Neural crest cell (in vitro differentiated cells): ENCODE measurements at regions not wholly inside any gene's neighbourhood (a gene's known extent, or its start where the extent isn't known, plus 50 kb on each side); places are given as distances from the start of the nearest gene placed in this dataset.
A peak's percentile ranks its signal among the peaks of the same experiment; 100 is the strongest.

Experiments
- DNase-seq: peaks from one replicate; pipeline ENCODE4 v3.0.0; 2021; ENCODE audit warnings: low read depth, mixed read lengths, low spot score
- H3K27ac Mint-ChIP-seq: one replicate; pipeline ENCODE4 v1.8.0; 2021; ENCODE audit warnings: mild to moderate bottlenecking, mixed read lengths; ENCODE audit not compliant: unreplicated experiment
- H3K27me3 Mint-ChIP-seq: 2 replicates; pipeline ENCODE4 v1.8.0; 2021; ENCODE audit warnings: low read depth, mild to moderate bottlenecking, mixed read lengths
- H3K36me3 Mint-ChIP-seq: 2 replicates; pipeline ENCODE4 v1.8.0; 2021; ENCODE audit warnings: low read depth, mild to moderate bottlenecking, mixed read lengths
- H3K4me1 Mint-ChIP-seq: 2 replicates; pipeline ENCODE4 v1.8.0; 2021; ENCODE audit warnings: mixed read lengths
- H3K4me3 Mint-ChIP-seq: one replicate; pipeline ENCODE4 v1.8.0; 2021; ENCODE audit warnings: mild to moderate bottlenecking, mixed read lengths
- H3K9me3 Mint-ChIP-seq: 2 replicates; pipeline ENCODE4 v1.8.0; 2021; ENCODE audit warnings: mixed read lengths
- TF ChIP-seq, protein P1 (sequence below): fragments of 200-600 bp; sonication (generic); conservative IDR thresholded peaks from 2 replicates; pipeline ENCODE4 v1.5.0; 2021; ENCODE audit warnings: antibody characterized with exemption, mild to moderate bottlenecking

DNA sequence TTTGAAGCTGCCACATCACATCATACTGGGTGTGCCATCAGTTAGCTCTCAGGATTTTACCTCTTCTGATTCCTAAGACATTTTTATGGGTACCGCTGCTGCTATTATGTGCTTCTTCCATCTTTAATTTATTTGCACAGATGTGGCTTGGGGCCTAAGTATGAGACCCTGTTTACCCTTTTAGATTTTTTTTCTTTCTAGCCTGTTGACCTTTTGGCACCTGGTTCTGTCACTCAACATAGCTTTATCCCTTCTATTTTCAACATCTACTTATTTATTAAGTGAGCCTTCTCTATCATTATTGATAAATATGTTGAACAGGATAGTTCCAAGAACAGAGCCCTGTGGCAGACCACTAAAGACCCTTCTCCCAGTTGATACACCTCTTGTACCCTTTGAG, 57.0 kb downstream of the TET3 start:
- H3K4me3 Mint-ChIP-seq: no peak overlapping the region
- H3K27ac Mint-ChIP-seq: no peak overlapping the region
- no peak for DNase-seq
- TF ChIP-seq, protein P1, sequence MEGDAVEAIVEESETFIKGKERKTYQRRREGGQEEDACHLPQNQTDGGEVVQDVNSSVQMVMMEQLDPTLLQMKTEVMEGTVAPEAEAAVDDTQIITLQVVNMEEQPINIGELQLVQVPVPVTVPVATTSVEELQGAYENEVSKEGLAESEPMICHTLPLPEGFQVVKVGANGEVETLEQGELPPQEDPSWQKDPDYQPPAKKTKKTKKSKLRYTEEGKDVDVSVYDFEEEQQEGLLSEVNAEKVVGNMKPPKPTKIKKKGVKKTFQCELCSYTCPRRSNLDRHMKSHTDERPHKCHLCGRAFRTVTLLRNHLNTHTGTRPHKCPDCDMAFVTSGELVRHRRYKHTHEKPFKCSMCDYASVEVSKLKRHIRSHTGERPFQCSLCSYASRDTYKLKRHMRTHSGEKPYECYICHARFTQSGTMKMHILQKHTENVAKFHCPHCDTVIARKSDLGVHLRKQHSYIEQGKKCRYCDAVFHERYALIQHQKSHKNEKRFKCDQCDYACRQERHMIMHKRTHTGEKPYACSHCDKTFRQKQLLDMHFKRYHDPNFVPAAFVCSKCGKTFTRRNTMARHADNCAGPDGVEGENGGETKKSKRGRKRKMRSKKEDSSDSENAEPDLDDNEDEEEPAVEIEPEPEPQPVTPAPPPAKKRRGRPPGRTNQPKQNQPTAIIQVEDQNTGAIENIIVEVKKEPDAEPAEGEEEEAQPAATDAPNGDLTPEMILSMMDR: no peak
- no peaks in the 10 kb centered on the region for H3K27me3 Mint-ChIP-seq
- peaks cover 16% of the 10 kb centered on the region for H3K4me1 Mint-ChIP-seq
- no peaks in the 10 kb centered on the region for H3K9me3 Mint-ChIP-seq
- peaks cover 5% of the 10 kb centered on the region for H3K36me3 Mint-ChIP-seq

DNA sequence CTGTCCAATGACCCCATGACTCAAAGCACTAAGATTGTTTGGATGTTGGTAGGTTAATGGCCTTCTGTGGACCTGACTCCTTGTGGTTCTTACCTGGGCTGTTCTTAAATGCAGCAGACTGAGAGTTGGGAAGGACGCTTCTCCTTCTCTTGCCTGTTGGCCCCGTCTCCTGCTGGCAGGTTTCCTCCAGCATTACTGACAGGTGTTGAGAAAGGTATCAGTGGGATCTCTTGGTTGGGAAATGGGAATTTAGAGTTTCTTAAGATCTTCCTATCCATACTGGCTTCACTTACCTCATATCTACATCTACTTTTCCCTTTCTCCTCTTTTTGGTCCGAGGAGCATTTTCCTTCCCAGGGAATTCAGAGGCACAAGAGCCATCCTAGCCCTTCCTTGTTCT, 57.9 kb downstream of the TET3 start:
- Mint-ChIP-seq H3K4me3 (no peak overlapping the region), H3K36me3 (peaks cover 5% of the 10 kb centered on the region), H3K9me3 (no peaks in the 10 kb centered on the region), H3K27ac (no peak overlapping the region), H3K27me3 (no peaks in the 10 kb centered on the region), H3K4me1 (peaks cover 16% of the 10 kb centered on the region)
- DNase-seq: no peak
- TF ChIP-seq, protein P1: no peak

DNA sequence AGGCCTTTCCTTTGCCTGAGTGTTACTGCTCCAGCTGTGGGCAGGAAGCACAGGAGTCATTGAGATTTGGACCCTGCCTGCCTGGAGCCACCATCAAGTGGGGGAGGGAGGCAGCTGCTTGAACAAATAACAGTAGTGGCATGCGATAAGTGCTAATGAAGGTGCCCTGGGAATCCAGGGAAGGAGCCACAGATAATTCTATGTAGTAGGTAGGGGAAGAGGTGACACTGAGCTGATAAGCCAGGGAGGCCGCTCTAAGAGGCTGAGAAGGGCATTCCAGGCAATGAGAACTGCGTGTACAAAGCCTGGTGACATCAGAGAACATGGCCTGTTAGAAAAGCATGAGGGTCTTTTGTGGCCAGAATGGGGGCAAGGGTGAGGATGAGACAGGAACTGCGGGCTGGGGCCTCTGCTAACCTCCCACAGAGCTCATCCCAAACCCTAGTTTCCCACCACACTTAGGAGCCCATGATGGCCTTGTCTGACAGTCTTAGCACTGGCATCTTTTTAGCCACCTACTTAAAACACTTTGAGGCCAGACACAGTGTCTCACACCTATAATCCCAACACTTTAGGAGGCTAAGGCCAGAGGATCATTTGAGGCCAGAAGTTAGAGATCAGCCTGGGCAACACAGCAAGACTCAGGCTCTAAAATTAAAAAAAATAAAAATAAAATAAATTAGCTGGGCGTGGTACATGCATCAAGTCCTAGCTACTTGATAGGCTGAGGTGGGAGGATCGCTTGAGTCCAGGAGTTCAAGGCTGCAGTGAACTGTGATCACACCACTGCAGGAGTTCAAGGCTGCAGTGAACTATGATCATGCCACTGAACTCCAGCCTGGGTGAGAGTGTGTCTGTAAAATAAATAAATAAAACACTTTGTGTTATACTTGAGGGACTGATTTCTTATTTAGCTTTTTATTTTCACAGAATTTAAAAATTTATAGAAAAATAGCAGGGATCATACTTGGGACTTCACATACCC, 58.9 kb downstream of the TET3 start:
- H3K9me3 Mint-ChIP-seq: no peaks in the 10 kb centered on the region
- H3K4me3 Mint-ChIP-seq: no peak overlapping the region
- TF ChIP-seq, protein P1: no peak
- H3K27me3 Mint-ChIP-seq: no peaks in the 10 kb centered on the region
- H3K4me1 Mint-ChIP-seq: peaks cover 18% of the 10 kb centered on the region
- DNase-seq: no peak
- H3K36me3 Mint-ChIP-seq: peaks cover 7% of the 10 kb centered on the region
- peak overlapping the region; percentile 59 for H3K27ac Mint-ChIP-seq

DNA sequence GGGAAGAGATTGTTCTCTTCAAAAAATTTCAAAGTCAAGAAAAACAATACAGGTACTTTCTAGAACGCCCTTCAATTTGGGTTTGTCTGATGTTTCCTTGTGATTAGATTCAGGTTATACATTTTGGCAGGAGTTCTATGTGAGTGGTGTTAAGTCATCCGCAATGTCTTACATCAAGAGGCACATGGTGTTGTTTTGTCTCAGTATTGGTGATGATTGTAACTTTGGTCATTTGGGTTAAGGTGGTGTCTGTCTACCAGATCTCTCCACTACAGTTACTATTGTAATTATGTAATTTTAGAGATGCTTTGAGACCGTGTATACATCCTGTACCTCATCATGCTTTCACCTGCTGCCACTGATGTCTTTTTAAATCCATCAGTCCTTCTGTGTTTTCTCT, 60.3 kb downstream of the TET3 start:
- Mint-ChIP-seq H3K27me3 (no peaks in the 10 kb centered on the region), H3K9me3 (no peaks in the 10 kb centered on the region), H3K27ac (no peak overlapping the region), H3K4me3 (no peak overlapping the region), H3K36me3 (peaks cover 6% of the 10 kb centered on the region), H3K4me1 (peaks cover 21% of the 10 kb centered on the region)
- TF ChIP-seq, protein P1: no peak
- DNase-seq: no peak

DNA sequence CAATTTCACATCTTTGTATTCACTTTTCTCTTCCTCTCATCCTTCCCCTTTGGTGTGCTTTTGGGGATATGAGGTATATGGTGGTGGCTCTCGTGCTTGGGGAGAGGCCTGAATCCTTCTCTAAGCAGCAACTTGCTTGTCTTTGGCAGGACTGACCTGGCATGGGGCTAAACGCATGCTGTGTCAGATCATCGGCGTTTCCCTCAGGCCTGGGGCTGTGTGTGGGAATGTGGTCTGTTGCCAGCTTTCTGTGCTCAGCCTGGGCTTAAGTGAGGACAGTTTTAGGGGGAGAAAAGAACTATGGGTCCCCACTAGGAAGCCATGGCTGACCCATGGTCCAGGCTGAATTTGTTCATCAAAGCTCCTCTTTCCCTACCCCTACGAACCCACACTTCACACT, 60.7 kb downstream of the TET3 start:
- peaks cover 18% of the 10 kb centered on the region for H3K4me1 Mint-ChIP-seq
- no peak overlapping the region for H3K4me3 Mint-ChIP-seq
- H3K36me3 Mint-ChIP-seq: peaks cover 4% of the 10 kb centered on the region
- TF ChIP-seq, protein P1: no peak
- DNase-seq: no peak
- H3K27me3 Mint-ChIP-seq: no peaks in the 10 kb centered on the region
- H3K27ac Mint-ChIP-seq: no peak overlapping the region
- no peaks in the 10 kb centered on the region for H3K9me3 Mint-ChIP-seq
